Left hindlimb (tissue), 1 donor: ENCODE measurements at regions not wholly inside any gene's neighbourhood (a gene's known extent, or its start where the extent isn't known, plus 50 kb on each side); places are given as distances from the start of the nearest gene placed in this dataset.

Source experiments
- DNase-seq: peaks from one replicate; pipeline ENCODE4 v3.0.0-alpha.2; 2018

DNA sequence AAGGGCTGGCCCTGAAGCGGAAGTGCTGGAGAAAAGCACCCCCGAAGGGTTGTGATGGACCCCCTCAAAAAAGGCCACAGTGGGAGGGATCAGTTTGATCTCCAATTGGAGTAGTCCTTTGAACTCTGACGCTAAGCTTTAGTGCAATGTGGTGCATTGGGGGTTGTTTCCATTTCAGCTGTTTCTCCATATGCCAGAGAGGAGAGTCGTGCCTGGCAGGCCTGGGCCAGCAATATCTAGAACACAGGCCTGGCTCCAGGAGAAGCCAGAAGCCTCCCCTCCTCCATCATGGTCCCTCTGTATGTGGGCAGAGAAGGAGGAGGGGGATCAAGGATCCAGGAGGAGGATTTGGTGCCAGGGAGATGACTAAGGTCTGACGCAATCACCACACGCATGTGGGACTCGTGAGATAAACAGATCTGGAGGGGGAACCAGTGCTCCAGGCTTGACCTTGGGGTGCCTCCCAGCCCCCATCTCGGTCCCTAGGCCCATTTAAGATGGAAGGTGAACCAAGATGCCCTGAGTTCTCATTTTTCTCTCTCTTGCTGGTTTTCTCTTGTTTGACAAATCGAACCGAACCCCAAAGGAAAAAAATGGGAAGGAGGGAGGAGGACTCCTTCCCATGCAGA lies 517.4 kb upstream of the JARID2 start:
- no peak for DNase-seq

DNA sequence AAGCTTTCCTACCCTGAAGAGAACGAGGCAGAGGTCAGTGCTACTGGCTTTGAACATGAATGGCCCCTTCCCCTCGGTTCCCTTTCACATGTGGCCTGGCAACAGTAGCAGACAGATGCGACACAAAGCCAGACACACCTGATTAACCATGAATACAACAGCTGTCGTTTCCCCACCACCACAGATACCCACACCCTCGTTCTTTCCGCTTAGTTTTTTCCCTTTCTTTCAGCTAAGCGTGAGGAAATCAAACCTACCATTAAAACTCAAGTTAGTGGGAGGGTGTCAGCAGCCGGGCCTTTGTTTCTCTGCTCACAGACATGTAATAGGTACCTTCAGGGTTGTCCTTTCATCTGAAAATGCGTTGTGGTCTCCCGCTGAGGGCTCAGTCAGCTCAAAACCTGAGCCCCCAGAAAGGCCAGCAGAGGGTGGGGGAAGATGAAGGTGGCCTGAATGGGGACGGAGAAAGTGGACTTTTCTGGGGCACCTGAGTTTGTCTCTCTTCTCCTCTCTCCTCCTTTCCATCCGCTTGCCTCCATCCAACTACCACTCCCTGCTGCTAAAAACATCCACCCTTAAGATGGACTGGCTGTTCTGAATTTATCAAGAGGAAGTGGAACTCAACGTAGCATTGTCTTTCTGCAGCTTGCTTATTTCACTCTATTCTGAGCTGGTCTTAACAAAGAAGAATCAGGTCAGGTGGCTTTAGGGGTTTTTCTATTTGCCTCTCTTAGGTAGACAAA lies 516.6 kb upstream of the JARID2 start:
- no peak for DNase-seq

DNA sequence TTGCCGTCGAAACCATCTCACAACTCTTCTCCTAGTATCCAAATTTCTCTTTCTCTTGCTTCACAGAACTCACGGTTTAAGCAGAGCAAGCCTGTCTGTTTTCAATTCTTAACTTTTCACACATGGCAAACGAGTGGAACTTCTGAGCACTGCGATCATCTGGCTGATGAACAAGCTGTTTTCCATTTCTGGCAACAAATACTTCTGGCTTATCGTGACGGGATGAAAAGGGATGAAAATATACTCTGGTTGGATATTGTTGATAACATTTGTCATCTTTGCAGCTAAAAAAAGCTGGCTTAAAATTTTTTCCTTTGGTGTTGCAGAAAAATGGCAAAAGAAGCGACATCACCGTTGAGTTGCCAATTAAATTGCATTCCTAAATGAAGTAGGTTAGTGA lies 515.2 kb upstream of the JARID2 start:
- no peak for DNase-seq

DNA sequence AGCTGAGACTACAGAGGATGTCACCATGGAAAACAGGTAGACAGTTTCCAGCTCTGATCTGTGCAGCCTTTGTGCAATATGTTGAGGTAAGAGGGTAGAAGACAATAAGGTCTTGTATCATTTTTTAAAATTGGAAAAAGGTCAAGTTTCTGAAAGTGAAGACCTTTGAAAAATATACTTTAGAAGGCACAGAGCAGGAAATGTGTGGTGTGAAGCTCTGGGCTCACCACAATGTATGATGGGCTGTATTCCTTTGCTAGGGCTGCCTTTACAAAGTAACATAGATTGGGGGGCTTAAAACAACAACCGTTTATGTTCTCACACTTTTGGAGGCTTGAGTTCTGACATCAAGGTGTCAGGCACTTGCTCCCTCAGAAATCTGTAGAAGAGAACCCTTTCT lies 514.3 kb upstream of the JARID2 start:
- DNase-seq = no peak

DNA sequence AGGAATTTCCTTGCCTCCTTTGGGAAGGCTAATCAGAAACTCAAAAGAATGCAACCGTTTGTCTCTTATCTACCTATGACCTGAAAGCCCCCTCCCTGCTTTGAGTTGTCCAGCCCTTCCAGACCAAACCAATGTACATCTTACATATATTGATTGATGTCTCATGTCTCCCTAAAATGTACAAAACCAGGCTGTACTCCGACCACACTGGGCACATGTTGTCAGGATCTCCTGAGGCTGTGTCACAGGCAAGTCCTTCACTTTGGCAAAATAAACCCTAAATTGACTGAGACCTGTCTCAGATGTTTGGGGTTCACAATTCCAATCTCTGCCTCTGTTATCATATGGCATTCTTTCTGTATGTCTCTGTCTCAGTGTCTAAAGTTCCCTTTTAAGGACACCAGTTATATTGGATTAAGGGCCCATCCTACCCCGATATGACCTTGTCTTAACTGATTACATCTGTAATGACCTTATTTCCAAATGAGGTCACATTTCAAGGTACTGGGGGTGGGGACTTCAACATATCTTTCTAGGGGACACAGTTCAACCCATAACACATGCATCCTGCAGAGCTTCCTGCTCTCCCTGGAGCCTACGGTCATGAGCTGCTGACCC lies 513.5 kb upstream of the JARID2 start:
- no peak for DNase-seq

DNA sequence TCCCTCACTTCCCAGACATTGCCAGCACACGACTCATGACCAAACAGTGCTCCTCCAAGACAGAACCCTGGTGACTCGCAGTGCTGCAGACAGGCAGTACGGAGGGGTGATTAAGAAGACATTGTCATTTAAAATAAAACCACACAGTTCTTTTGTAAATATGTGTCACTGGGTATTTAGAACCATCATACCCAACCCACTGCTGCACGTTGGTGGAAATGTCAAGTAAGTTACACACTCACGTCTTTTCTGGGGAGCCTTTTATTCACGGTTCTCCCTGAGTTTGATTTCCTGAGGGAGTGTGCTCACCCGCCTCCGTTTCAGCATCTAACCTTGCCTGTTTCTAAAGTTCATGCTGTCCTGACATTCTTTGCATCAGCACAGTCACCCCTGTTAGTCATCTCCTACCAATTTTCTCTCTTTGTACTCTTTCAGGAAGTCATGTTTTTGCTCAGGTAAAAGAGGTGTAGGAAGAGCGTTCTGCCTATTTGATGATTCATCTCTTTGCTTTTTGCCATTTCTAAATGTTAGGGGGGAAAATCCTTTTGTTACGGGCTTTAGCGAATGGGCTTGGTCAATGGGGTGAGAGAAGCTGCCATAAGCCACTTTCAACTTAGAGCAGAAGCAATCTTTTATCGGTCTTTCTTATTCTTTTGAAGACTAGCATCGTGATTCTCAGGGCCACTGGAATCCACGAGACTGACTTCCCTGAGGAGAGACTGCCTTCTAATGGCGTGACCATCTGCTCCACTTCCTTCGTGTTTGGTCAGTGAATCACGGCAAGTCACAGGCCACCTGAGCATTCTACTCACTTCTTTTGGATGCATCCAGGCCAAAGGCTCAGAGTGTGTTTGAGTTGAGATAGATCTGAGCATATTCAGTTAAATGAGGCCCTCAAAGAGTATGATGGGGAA lies 512.8 kb upstream of the JARID2 start:
- DNase-seq = no peak

DNA sequence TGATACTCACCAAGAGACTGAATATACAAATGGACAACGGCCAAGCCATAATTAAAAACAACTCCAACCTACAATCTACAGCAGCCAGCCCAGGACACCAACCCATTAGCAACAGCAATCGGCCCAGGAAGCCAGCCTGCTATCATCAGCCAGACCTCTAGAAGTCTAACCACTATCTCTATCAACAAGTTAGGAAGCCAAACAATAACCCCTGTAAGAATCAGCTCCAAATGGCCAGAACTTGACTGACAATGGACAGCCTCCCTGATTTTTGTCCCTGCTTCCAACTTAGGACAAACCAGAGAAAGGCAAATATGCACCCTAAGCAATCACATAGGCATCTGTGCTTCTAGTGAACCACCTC lies 511.8 kb upstream of the JARID2 start:
- DNase-seq = no peak

DNA sequence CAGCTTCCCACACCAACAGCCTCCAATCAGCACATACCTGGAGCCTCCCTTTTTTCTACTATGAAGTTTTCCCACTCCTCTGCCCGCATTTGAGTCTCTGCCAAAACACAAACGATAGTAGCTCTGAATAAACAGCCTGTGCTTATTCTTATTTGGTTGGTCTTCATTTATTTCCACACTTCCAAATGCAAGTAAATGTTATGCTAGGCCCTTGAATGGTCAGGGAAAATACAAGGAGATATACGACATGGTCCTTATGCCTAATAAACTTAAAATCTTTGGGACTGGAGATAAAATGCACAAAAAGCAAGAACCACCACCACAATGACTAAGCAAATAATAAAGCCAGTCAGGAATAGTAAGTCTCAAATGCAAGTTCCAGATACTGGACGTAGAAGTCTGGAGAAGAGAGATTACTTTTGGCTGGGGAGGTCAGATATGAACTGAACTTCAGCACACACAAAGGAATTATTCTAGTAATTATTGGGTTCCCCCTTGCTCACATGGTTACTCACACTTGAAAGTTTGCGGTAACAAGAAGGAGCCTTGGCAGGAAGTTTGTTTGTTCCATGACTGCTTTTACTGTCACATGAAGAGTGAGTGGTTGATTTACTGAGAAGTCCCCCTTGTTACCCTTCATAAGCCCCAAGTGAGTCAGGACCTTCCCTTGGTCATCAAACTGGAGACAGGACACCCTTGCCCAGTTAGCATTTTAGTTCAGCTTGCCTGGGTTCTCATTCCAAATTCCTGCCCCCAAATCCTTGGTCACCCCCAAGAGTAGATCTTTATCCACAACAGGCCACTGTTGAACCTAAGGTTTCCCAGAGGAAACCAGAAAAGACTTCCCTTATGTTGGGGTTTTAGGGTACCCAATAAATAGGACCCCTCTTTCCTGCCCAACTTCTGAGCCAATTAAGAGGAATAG lies 511.2 kb upstream of the JARID2 start:
- no peak for DNase-seq

DNA sequence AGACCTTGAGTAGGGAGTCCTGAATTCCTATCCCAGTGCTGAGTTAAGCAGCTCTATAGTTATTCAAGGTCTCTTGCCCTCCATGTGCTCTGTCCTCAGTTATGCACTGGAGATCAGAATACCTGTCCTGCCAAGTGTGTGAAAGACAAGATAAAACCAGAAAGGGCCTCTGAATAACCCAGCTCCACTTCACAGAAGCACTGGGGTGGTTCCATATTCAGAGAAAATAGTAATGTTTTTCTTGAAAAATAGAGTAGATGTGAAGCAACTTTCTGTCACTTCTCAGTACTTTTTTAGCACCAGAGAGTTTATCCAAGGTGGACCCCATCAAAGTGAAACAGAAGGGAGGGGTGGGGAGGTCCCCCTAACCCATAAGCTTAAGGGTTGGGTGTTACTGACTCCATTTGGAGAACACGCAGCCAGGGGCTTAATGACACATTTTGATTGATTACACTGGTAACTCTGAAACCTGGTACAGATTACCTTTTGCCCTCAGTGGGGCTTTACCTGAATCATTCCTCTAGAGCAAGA lies 509.8 kb upstream of the JARID2 start:
- no peak for DNase-seq

DNA sequence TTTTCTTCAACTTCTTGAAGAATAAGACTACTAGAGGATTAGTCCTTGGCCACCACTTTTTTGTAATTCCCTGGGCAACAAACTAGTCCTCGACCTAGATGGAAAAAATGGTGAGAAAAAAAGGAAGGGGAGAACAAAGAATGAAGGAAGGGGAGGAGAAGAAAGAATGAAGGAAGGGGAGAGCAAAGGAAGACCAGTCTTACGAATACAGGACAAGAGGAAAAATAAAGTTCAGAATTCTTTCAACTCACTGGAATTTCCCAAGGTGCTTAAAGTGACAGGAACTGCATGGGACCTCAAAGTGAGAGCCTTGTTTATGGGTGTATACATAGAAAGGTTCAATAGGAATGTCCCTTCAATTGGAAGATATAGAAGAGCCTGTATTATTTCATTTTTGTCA lies 509.3 kb upstream of the JARID2 start:
- DNase-seq = no peak

DNA sequence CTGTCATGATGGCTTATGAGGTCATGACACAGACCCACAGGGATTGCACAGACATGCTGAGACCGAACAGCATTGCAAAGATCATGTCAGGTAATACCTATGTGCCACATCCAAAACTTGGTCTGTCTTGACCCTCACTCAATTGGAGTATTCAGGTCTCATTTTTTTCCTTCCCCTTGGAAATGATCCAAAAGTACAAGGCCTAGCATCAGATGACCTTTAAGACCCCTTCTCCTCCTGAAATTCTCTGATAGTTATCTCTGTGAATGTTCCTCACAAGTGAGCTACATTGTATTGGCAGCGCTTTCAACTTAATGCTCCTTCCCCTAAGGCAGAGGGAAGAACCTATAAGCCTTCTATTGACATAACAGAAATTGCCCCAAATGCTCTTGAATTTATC lies 507.4 kb upstream of the JARID2 start:
- DNase-seq = no peak

DNA sequence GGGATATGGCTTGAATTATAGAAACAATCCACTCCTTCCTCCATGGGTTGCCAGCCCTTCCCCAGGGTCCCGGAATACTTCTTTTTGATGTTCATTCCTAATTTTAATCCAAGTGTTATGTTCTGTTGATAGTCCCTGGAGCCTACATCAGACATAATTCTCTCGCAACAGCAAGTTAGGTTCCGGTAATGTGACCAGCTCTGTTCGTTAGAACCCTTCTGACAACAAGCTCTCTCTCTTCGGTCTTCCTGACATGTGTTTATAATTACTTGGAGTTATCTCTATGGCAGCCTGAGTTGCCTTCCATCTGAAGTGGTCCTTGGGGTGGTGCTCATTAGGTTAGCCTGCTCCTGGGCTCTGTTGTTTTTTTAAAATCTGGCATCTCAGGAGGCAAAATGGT lies 506.9 kb upstream of the JARID2 start:
- no peak for DNase-seq

DNA sequence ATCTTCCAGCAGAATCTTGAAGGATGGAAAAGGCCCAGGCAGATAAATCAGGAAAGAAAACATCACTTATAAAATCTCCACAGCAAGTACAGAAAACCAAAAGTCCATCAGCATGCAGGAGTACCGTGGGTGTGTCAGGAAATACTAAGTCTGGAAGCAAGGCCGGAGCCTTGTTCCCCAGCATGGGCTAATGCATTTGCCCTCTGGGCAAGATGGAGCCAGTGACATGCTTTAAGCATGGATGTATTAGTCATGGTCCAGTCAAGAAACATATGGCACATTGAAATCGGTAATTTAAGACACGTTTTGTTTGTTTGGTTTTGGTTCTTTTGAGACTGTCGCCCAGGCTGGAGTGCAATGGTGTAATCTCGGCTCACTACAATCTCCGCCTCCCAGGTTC lies 506.0 kb upstream of the JARID2 start:
- no peak for DNase-seq

DNA sequence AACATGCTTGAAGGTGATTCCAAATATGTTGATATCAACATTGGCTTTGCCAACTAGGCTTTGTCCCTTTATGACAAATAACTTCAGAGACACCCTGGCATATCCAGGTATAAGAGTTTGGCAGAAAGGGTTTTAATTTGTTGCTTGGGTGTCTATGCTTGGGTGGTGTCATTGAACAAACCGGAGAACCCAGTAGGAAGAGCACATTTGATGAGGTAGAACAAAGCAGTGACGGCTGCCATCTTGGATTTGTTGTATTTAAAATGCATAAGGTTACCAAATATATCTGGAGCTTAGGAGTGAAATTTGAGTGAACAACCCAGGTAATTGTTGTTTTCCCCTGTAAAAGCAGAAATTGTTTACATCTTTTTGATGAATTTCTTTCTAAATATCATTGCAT lies 503.7 kb upstream of the JARID2 start:
- DNase-seq = no peak

DNA sequence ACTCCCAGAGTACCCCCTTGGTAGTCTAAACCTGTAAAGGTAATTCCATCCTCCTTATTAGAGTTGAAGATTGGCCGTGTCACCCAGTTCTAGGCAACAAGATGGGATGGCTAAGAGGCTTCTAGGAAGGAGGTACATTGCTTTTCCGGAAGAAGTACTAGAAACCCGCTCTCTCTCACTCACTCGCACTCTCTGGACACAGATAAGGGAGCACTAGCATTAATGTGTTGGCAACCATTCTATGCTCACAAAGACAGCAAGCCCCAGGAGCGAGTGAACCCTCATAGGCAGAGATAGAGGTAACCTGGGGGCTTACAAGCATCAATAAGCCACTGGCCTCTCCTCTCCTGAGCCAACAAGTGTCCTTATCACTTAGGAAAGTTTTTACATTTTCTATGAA lies 503.2 kb upstream of the JARID2 start:
- DNase-seq = no peak

DNA sequence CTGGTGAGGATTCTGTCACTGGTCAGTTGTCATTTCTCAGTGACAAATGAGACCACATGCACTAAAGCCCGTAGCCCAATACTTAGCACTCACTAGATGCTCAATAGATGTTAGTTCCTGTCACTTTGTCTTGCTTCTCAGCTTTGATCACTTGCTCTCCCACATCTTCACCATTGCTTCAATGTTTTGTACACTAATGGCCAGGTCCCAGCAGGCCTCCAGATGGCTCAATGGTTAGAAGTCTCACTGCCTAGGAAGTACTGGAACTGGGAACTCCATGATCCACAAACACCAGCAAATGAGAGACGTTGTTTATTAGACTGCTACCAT lies 502.8 kb upstream of the JARID2 start:
- no peak for DNase-seq

DNA sequence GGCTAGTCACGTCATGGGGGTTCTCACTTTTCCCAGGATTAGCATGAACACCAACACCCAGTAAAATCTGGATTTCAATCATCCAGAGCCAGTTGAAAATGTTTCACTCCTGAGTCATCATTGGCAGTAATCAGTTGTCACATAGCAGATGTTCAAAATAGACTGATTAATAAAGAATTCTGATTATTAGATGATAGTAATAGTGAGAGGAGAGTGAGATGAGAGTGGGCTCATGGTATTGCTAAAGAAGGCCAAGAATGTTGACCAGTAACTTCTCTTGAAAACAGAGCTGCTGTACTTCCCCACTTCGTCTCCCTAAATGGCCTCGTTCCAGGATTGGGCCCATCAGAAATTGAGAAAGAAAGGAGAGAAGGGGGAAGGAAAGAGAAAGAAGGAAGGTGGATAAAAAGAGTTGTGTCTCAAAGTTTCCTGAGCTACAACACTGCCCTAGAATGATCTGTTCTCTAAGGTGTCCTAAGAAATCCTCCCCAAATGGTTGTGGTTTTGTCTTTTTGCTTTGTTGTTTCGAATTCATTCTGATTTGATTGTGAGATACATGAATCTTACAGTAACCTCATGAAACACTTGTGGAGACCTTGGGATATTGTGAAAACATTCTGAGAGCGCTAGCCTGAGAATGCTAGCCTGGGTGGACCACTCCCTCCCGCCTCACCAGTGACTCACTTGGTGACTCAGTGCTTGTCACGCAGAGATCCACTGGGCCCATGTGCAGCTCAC lies 502.2 kb upstream of the JARID2 start:
- no peak for DNase-seq

DNA sequence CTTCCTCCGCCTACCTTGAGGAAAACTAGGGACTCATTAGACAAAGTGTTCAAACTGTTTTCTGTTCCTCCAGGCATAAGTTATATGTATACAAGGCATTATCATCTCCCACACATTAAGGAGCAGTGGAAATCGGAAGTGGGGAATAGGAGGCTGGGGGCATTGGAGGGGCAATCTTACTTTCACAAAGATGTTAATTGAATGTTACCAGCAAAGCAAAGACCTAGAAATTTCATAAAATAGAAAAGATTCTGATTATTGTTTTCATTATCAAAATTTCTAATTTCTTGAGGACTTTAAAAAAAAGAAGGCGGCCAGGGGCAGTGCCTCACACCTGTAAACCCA lies 501.7 kb upstream of the JARID2 start:
- no peak for DNase-seq

DNA sequence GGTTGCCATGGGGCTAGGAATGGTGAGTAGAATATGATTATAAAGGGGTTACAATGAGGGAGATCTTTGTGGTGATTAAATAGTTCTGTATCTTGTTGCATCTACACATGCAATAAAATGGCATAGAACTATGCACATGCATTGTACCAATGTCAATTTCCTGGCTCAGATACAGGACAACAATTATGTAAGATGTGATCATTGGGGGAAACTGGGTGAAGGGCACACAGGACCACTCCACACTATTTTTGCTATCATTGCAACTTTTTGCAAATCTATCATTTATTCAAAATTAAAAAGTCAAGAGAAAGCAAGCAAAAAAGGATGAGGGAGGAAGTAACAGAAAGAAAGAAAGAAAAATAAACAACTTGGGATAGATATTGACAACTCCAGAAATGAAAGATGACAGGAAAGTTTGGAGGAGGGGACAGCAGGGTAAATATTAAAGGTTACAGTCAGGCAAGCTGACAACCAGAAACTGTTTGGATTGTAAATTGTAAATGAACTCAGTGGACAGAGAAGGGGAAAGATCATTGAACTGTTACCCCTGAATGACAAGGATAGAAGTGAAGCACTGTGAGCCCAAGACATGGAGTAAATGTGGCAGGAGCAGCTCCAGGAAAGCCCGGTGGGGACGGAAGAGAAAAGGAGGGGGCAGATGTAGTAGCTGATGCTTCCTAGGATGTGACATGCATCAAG lies 499.6 kb upstream of the JARID2 start:
- DNase-seq = no peak

DNA sequence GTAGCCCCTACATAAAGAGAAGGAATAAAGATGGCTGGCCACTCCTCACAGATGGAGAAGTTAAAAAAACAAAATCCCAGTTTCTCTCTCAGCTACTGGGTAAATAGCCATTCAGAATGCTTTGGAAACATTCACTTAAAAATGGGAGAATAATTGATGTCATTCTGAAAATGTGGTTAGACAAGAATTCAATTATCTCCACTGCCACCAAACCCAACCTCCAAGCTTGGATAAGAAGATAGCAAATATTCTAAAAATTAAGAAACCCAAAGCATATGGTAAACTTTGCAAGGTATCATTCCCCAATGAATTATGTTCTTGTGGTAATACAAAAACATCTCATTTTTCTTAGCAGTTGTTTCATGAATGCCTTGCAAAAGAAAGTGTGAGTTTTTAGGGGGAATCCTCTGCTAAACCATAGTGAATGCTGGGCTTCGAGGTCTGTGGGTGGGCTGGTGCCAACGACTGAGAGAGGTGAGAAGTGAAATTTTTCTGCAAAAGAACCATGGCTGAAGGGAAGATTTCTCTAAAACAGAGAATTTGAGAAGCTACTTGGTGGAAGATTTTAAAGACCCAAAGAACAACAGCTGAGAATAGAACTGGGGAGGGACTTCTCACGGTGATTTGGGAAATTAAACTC lies 497.9 kb upstream of the JARID2 start:
- no peak for DNase-seq

DNA sequence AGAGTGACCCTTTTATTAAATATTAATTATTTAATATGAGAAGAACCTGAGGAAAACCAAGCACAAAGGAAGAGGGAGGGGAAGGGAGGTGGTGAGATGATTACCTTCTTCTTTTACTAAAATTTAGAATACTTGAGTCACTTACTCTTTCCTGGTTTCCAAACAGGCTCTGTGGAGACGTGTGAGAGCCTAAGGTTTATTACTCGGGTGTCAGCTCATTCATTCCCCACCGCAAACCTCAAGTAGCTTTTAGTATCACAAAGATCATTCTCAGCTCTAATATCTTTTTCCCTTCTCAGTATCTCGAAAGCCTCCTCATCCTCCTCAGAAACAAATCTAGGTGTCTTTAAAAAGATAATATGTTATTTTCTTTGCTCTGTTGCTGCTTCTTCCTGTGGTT lies 497.2 kb upstream of the JARID2 start:
- no peak for DNase-seq
